ENCODE measurements at regions not wholly inside any gene's neighbourhood (a gene's known extent, or its start where the extent isn't known, plus 50 kb on each side); places are given as distances from the start of the nearest gene placed in this dataset.

DNA sequence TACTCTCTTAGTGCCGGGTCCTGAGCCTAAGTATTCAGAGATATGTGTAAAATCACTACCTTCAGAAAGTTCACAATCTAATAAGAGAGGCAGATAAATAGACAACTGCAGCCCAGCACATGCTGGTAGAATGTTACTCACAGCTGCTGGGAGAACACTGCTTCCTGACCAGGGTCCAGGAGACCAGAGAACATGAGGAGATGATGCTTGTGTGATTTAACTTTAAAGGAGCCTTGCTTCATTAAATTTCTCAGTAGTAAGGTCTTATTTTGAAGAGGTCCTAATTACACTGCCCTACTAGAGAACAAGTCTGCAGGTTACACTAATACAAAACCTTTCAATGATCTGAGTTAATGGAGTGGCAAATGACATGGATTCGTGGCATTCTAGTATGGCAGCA is 209.9 kb upstream of the TRIB2 start:
- TF ChIP-seq POLR2A (IDR thresholded peaks at IDR 0.05; ENCODE audit: low read depth, low read length) = no peak
- no peak for TF ChIP-seq POLR2AphosphoS5 (IDR thresholded peaks at IDR 0.05; ENCODE audit: low read depth, low read length)
